Vagina (tissue), 2 donors: ENCODE measurements at regions not wholly inside any gene's neighbourhood (a gene's known extent, or its start where the extent isn't known, plus 50 kb on each side); places are given as distances from the start of the nearest gene placed in this dataset.
A peak's percentile ranks its signal among the peaks of the same experiment; 100 is the strongest.
"Not testable (repeated sequence)": the region's sequence is repeated elsewhere in the genome, so short reads cannot be mapped to it uniquely, and the experiment has no call there.

Experiments used
- DNase-seq, 2 donors: peaks; one replicate each; pipeline ENCODE4 v3.0.0-alpha.2; 2017; ENCODE audit errors: extremely low spot score in 2 of 2
- H3K27ac ChIP-seq: fragments of 200-600 bp; sonication (generic); one replicate; pipeline ENCODE4 v1.5.1; 2019
- H3K27me3 ChIP-seq: fragments of 200-600 bp; sonication (generic); one replicate; pipeline ENCODE4 v1.5.1; 2019
- H3K36me3 ChIP-seq, 2 donors: fragments of 200-600 bp; sonication (generic); one replicate each; pipeline ENCODE4 v1.5.1; 2017 to 2019
- H3K4me1 ChIP-seq: fragments of 200-600 bp; sonication (generic); one replicate; pipeline ENCODE4 v1.5.1; 2019
- H3K4me3 ChIP-seq, 2 donors: fragments of 200-600 bp; sonication (generic); 1 replicate in 1 of 2; 2 replicates in 1 of 2; pipeline ENCODE4 v1.5.1; 2016 to 2019
- H3K9me3 ChIP-seq: fragments of 200-600 bp; sonication (generic); one replicate; pipeline ENCODE4 v1.5.1; 2019
- POLR2A ChIP-seq, 2 donors: fragments of 450-650 bp; IDR thresholded peaks; one replicate each; pipeline ENCODE4 v1.6.1; 2017; ENCODE audit warnings: antibody characterized with exemption in 2 of 2, mild to moderate bottlenecking in 2 of 2, moderate library complexity in 2 of 2
- POLR2AphosphoS5 ChIP-seq, 2 donors: sonication (generic); formaldehyde crosslinking; IDR thresholded peaks; one replicate each; pipeline ENCODE4 v1.9.0; 2017; ENCODE audit warnings: antibody characterized with exemption in 2 of 2, mild to moderate bottlenecking in 2 of 2, low read depth in 1 of 2; ENCODE audit not compliant: insufficient read depth in 1 of 2
- intact Hi-C: fragments of 100-400 bp; cut with DNase I; formaldehyde crosslinking; loops from one replicate; pipeline ENCODE4 v1.15.1; 2023
- TF ChIP-seq, protein P1 (sequence below), 3 experiments: fragments of 450-650 bp in 2 of 3; fragments of 200-600 bp in 1 of 3; sonication (generic) in 1 of 3; IDR thresholded peaks; one replicate each; pipeline ENCODE4 v1.5.1; 2017 to 2019; ENCODE audit warnings: antibody characterized with exemption in 3 of 3, mild to moderate bottlenecking in 2 of 3, moderate library complexity in 2 of 3

DNA sequence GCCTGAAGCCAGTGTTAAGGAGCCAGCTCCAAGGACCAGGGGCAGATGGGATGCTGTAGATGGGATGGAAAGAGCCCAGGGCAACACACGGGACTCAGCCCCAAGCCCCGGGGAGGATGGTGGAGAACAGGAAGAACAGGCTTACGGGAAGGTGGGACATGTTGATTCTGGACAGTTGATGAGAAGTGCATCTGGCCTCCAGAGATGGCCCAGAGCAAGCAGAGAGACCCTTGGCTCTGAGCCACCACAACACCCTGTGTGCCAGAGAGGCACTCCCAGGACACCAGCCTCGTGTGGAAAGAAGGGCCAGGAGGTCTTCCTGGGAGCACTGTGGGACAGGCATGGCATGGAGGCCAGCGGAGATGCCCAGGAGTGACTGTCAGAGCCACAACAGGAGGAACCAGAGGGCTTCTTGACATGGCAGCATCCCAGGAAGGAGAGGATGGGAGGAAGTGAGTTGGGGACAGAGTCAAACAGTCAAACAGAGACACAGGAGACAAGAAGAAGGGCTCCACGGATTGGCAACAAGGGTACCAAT lies 156.3 kb upstream of the MVB12B start:
- Histone ChIP-seq H3K4me1 (no peaks in the 10 kb centered on the region), H3K4me3 (no peak overlapping the region), H3K36me3 (no peaks in the 10 kb centered on the region), H3K27me3 (no peaks in the 10 kb centered on the region), H3K9me3 (no peaks in the 10 kb centered on the region), H3K27ac (no peak overlapping the region)
- peak in 1 of 2 donors; percentile 82 for DNase-seq
- TF ChIP-seq POLR2AphosphoS5 (IDR thresholded peaks at IDR 0.05; ENCODE audit: insufficient read depth in 1 of 2, low read depth in 1 of 2), result no peak
- no peak for TF ChIP-seq POLR2A (IDR thresholded peaks at IDR 0.05)
- TF ChIP-seq, protein P1, sequence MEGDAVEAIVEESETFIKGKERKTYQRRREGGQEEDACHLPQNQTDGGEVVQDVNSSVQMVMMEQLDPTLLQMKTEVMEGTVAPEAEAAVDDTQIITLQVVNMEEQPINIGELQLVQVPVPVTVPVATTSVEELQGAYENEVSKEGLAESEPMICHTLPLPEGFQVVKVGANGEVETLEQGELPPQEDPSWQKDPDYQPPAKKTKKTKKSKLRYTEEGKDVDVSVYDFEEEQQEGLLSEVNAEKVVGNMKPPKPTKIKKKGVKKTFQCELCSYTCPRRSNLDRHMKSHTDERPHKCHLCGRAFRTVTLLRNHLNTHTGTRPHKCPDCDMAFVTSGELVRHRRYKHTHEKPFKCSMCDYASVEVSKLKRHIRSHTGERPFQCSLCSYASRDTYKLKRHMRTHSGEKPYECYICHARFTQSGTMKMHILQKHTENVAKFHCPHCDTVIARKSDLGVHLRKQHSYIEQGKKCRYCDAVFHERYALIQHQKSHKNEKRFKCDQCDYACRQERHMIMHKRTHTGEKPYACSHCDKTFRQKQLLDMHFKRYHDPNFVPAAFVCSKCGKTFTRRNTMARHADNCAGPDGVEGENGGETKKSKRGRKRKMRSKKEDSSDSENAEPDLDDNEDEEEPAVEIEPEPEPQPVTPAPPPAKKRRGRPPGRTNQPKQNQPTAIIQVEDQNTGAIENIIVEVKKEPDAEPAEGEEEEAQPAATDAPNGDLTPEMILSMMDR (IDR thresholded peaks at IDR 0.05), result no peak
- intact Hi-C loops, result no loop called here

DNA sequence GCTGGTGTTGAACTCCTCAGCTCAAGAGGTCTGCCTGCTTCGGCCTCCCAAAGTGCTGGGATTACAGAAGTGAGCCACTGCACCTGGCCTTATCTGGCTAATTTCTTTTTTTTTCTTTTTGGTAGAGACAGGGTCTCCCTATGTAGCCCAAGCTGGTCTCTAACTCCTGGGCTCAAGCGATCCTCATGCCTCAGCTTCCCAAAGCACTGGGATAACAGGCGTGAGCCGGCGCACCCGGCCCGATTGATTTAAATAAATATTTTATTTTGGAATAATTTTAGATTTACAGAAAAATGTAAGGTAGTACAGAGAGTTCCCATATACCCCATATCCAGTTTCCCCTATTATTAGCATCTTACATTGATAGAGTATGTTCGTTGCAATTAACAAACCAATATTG lies 155.0 kb upstream of the MVB12B start:
- no peak for TF ChIP-seq POLR2AphosphoS5 (IDR thresholded peaks at IDR 0.05; ENCODE audit: insufficient read depth in 1 of 2, low read depth in 1 of 2)
- TF ChIP-seq POLR2A (IDR thresholded peaks at IDR 0.05), result no peak
- TF ChIP-seq, protein P1 (IDR thresholded peaks at IDR 0.05), result no peak
- Histone ChIP-seq H3K9me3 (no peaks in the 10 kb centered on the region), H3K4me3 (no peak overlapping the region), H3K4me1 (no peaks in the 10 kb centered on the region), H3K27ac (no peak overlapping the region), H3K27me3 (no peaks in the 10 kb centered on the region), H3K36me3 (no peaks in the 10 kb centered on the region)
- DNase-seq, result peak in 1 of 2 donors; percentile 31
- intact Hi-C loops, result no loop called here

DNA sequence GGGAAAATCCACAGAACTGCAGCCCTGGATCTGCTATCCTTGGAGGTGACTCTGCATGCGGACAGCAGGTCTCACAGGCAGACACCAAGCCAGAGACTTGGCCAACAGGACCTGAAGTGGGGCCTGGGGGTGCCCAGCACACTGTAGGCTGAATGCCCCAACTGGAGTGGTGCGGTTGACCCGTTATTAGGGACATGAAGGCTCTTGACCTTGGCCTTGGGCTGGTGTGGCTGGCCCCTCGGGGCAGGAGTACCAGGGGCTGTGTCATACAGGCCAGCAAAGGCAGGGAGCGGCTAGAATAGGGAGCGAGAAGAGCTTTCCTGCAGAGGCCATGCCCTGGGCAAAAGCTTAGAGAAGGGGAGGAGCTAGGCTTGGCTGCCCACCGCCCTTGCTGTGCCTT lies 153.2 kb upstream of the MVB12B start:
- no peaks in the 10 kb centered on the region for H3K36me3 ChIP-seq
- DNase-seq, result peak in 1 of 2 donors; percentile 81
- no peak overlapping the region for H3K4me3 ChIP-seq
- TF ChIP-seq POLR2AphosphoS5 (IDR thresholded peaks at IDR 0.05; ENCODE audit: insufficient read depth in 1 of 2, low read depth in 1 of 2) (no peak), POLR2A (IDR thresholded peaks at IDR 0.05) (no peak)
- TF ChIP-seq, protein P1 (IDR thresholded peaks at IDR 0.05), result no peak
- no peaks in the 10 kb centered on the region for H3K9me3 ChIP-seq
- no peak overlapping the region for H3K27ac ChIP-seq
- intact Hi-C loops, result no loop called here
- no peaks in the 10 kb centered on the region for H3K27me3 ChIP-seq
- no peaks in the 10 kb centered on the region for H3K4me1 ChIP-seq

DNA sequence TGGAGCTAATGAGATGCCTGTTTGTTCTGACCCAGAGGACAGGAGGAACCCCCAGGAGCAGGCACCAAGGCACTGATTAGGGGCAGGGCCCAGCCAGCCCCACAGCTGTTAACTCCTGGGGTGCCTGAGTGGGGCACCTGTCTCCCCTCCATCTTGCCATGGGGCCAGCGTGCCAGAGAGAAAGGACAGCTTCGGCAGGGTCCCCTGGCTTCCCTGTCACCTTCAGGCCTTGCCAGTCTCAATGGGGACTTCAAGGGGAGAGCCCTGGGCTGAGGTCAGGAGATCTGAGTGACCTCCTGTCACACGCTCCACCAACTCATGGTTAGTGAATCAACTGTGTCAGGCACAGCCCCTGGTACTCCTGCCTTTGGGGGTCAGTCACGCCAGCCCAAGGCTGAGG lies 152.7 kb upstream of the MVB12B start:
- intact Hi-C loops, result no loop called here
- peak in 1 of 2 donors; percentile 81 for DNase-seq
- no peaks in the 10 kb centered on the region for H3K4me1 ChIP-seq

DNA sequence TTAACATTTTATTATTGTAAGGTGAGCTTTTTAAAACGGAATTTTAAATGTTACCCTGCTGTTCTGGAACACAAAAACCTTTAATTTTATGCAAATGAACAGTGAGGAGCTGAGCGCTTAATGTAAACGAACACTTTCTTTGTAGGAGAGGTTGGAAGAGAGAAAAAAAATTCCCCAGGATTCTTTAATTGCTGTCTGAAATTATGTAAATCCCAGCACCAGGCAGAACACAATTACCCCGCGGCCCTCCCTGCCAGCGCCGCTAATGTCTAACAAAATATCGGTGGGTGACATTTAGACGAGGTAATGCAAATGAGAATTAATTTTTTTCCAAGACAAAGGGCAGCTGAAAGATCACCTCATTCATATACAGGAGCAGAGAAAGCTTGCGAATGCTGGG lies 143.4 kb upstream of the MVB12B start:
- H3K27me3 ChIP-seq, result no peaks in the 10 kb centered on the region
- peaks cover 3% of the 10 kb centered on the region for H3K9me3 ChIP-seq
- H3K27ac ChIP-seq, result no peak overlapping the region
- H3K4me3 ChIP-seq, result no peak overlapping the region
- H3K4me1 ChIP-seq, result no peaks in the 10 kb centered on the region
- no peak for DNase-seq
- H3K36me3 ChIP-seq, result no peaks in the 10 kb centered on the region
- intact Hi-C loops, result no loop called here
- TF ChIP-seq, protein P1 (IDR thresholded peaks at IDR 0.05), result no peak
- no peak for TF ChIP-seq POLR2A (IDR thresholded peaks at IDR 0.05)
- no peak for TF ChIP-seq POLR2AphosphoS5 (IDR thresholded peaks at IDR 0.05; ENCODE audit: insufficient read depth in 1 of 2, low read depth in 1 of 2)

More for the DNA sequence above, 152.7 kb upstream of the MVB12B start:
- no peak overlapping the region for H3K4me3 ChIP-seq
- H3K27ac ChIP-seq, result no peak overlapping the region
- H3K9me3 ChIP-seq, result no peaks in the 10 kb centered on the region
- H3K36me3 ChIP-seq, result no peaks in the 10 kb centered on the region
- H3K27me3 ChIP-seq, result no peaks in the 10 kb centered on the region
- TF ChIP-seq POLR2A (IDR thresholded peaks at IDR 0.05) (no peak), POLR2AphosphoS5 (IDR thresholded peaks at IDR 0.05; ENCODE audit: insufficient read depth in 1 of 2, low read depth in 1 of 2) (no peak)
- TF ChIP-seq, protein P1 (IDR thresholded peaks at IDR 0.05), result no peak

DNA sequence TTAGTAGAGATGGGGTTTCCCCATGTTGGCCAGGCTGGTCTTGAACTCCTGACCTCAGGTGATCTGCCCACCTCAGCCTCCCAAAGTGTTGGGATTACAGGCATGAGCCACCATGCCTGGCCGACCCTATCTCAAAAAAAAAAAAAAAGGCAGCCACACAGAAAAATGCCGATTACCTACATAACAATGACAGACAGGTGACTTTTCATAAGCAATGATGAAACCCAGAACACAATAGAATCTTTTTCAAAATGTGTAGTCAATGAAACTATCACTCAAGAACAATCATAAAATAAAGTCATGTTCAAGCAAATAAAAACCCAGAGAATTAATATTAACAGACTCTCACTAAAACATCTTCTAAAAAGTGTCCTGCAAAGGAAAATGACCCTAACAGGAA lies 135.6 kb upstream of the MVB12B start:
- H3K9me3 ChIP-seq, intact Hi-C loops, DNase-seq, H3K4me1 ChIP-seq, H3K36me3 ChIP-seq, H3K27me3 ChIP-seq, H3K27ac ChIP-seq, H3K4me3 ChIP-seq: not testable (repeated sequence)
